SW480 (cell line): ENCODE measurements at regions not wholly inside any gene's neighbourhood (a gene's known extent, or its start where the extent isn't known, plus 50 kb on each side); places are given as distances from the start of the nearest gene placed in this dataset.
"Not testable (repeated sequence)": the region's sequence is repeated elsewhere in the genome, so short reads cannot be mapped to it uniquely, and the experiment has no call there.

ENCODE experiments used
- DNase-seq: peaks from one replicate; pipeline ENCODE4 v3.0.0-alpha.2; 2016; ENCODE audit warnings: low spot score

- no peak for DNase-seq
These were observed 397.6 kb downstream of the LIG4 start for GRCh38 chr13:107817647-107818287.

DNA sequence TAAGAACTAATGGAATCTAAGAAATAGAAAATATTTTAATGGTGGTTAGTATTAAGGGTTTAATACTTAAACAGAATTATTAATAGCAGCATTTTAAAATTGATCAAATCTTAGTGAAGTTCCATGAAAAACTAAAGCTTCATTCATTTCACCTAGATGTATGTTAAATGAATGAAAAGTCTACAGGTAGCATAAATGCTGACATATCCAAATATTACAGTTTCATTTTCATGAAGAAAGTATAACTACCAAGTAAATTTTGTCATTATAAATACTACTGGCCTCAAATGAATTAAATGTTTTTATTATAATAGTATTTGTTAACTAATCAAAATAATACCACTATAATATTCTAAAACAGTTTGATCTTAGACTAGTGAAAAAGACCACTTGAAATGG lies 403.3 kb downstream of the LIG4 start:
- no peak for DNase-seq

DNA sequence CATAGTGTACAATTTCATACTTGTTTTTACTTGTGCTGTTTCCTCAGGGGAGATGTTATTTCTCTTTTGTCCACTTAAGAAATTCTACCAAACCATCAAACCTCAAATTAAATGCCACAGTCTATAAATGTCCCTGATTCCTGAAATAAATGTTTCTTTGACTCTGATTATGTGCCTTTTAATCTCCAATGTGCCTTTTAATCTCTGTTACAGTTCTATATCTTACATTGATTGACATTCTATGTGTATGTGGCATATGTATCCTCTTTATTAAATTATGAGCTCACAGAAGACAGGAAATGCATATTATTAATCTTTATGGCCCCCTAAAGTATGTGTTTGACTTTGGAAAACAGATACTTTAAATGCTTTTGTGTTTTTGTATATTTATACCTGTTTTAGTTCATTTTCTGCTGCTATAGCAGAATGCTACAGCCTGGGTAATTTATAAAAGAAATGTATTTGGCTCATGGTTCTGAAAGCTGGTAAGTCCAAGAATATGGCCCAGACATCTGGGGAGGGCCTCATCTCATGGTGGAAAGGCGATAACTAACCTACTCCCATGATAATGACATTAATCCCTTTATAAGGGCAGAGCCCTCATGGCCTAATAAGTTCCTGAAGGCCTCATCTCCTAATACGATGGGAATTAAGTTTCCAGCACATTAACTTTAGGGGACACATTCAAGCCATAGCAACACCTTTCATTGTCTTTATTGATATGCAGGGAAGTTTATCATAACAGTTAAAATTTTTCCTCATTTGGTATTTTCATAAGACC lies 403.9 kb downstream of the LIG4 start:
- no peak for DNase-seq

DNA sequence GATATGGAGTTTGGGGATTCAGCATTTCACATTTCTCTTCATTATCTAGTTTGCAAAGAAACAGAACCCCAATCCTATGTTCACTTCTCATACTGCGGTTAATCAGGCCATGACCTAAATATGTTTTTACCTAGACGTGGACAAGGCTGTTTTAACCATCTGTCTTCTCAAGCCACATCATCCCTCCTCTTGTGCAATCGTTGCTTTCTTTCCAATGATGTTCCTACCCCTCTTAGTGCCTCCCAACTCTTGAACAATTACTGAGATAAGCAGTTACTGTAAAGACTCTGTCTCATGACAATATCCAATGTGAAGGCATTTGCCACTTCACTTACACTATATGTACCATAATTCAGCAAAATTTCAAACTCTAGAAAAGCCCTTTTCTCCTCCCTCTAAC lies 406.2 kb downstream of the LIG4 start:
- DNase-seq, result no peak

DNA sequence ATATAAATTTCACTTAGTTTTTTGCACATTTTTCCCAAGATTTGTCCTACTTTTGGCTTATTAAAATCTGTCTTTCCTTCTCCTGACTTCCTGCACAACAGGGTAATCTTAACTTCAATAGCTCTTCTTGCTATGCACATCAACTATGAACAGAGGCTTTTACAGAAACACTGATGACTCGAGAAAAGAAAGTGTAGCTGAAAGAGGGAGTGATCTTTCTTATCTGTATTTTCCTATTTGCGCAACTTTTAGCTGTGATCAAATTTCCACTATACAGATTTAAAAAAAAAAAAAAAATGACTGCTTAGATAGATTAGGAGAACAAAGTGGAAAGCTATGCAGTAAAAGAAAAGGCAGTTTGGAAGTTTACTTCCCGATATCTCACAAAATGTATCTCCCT lies 406.9 kb downstream of the LIG4 start:
- DNase-seq, result no peak

- no peak for DNase-seq
These were observed 407.8 kb downstream of the LIG4 start for GRCh38 chr13:107807306-107808073.

DNA sequence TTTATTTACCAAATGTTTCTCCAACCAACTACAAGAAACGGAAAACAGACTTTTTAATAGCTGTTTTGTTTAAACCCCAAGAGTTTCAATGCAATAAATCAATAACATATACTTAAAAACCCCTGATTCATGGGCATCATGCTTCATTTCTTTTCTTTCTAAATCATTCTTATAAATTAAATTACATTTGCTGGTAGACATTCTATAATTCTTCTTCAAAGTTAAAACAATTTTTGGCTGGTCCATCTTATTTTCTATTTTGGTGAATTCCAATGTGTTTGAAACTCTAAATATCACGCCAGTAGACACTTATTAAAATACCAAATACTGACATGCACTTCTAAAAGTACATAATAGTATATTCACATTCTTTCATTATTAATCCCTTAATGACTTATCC lies 408.6 kb downstream of the LIG4 start:
- no peak for DNase-seq

GRCh38 chr13:107803822-107804495 lies 411.4 kb downstream of the LIG4 start:
- no peak for DNase-seq

DNA sequence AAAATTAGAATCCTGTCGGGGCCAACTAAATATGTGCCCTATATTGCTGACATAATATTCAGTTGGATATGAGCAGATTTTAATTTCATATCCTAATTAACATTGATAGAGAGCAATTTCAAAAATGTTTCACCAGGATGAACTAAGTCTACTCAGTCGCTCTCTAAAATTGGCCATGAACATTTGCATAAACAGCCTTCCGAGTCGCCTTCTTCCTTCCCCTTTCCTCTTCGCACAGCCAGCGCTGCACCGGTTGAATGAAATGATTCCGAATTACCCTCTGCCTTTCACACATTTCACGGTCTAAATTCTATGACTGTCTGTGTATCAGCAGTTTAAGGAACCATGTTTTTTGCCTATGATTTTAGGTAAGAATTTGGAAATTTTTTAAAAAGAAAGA lies 413.7 kb downstream of the LIG4 start:
- DNase-seq, result no peak

- no peak for DNase-seq
These were observed 416.3 kb downstream of the LIG4 start for GRCh38 chr13:107799001-107799400.

- no peak for DNase-seq
These were observed 424.9 kb downstream of the LIG4 start for GRCh38 chr13:107790397-107790796.

DNA sequence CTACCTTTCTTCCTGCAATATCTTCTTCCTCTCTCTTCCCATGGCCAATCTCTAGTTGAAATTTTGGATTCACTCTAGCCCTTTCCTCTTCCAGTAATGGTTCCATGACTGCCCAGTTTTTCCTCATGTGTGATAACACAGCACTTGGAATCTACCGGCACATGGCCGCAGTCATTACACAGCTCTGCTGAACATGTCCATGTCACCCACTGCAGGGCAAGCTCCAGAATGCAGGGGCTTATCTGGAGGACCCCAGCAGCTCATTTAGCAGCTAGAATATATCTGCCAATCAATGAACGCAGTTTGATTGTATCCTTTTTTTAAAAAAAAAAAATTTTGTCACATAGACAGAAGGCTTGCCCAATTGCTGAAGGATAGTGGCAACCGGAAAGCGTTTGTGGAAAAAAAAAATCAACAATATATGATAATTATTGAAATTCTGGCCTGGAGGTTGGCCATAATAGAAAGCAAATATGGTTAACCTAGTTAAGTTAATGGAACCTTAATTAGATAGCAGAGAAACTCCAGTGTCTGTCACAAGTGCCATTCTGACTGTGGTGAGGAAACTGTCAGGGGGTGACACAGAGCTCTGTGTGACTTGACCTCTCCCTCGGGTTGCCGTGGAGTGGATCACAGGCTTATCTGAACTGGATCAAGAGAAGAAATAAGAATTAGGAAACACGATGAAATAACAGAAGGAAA lies 426.7 kb downstream of the LIG4 start:
- DNase-seq, result no peak

- not testable (repeated sequence) for DNase-seq
These were observed 432.7 kb downstream of the LIG4 start for GRCh38 chr13:107782646-107783045.

DNA sequence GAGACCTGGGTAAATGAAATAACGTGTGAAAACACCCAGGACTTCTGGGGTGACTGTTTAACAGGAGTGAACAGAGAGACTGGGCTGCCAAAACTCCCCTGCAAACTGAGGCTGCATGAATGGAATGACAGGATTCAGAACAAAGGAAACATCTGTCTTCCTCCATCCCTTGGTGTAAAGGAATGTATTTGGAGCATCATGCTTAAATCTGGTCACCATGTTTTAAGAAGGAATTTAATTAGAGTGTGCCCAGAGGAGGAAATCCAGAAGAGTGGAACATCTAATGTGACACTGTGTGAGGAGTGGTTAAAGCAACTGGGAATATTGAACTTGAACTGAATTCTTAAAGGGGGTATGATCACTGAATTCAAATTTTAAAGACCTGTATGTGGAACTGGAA lies 437.2 kb downstream of the LIG4 start:
- no peak for DNase-seq

DNA sequence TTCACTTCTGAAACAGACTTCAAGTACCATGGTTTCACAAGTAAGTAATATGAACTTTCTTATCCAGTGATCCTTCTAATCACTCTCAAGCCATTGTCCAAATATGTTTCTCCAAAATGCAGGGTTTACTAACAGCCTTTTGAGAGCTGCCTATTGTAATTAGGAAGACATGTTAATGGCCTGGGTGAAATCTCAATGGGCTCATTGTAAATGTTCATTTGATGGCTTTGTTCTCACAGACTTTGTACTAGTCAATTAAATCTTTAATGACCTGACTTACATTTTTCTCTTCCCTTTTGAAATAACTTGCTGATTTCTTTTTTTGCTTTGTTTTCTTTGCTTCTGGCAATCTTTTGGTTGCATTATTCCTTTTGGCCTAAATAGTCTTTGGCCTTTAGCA lies 444.8 kb downstream of the LIG4 start:
- no peak for DNase-seq

DNA sequence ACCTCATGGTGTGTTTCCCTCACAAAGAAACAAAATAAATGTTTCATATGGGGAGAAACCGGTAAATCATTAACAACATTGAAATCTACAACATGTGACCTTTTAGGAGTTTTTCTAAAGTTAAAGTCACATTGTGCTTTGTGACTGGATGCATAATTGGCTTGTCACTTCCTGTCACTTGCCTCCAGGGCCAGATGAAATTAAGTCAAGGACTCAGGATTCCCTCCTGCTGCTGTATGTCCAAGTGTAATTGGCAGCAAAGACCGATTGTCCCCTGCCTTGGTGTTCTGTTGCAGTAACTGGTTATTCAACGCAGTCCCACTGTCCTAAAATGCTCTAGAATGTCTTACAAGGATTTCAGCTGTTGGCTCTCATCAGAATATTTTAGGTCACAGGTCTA lies 448.2 kb downstream of the LIG4 start:
- no peak for DNase-seq

DNA sequence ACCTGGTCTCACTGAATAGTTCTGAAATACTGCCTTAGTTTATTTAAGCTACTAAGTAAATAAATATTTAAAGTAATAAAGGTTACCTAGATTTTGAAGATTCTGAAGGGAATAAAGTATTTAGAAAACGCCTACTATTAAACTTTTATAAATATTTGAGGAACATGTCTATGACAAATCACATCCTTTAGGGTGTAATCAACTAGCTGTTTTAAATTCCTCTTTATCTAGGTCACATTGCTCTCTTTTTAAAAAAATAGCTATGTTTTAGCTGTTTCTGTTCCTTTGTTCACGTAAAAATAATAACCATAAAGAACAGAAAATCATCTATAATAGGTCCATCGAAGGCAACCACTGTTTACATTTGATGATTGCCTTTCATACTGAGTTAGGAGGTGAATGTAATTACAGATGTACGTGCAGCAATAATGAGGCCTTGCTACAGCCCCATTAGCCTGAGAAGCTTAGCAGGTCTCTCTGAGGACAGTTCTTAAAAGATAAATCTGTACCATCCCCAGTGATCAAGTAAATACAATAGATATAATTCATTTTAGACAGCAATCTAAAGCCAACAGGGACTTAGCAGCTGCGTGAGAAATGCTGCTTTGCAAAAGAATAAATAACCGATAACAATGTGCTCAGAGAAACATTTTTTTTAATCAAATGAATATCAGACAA lies 449.5 kb downstream of the LIG4 start:
- no peak for DNase-seq

GRCh38 chr13:107764046-107764445 lies 451.3 kb downstream of the LIG4 start:
- DNase-seq, result no peak

DNA sequence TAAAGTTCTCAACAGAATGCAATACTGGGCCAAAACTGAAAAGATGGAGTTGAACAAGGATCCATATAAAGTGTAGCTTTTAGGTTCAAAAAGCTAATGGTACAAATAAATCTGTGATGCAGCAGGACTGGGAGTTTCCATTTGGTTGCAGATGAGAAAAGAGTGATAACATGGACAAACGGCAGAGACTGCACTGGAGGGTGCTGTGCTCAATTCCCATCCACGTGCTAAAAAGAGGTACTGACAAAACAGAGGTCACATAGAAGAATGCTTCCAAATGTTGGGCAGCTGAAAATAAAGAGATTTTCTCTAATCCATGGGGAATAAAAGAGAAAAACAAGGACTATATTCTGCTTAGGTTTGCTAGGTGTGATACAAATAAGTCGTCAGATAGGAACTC lies 461.6 kb downstream of the LIG4 start:
- no peak for DNase-seq

DNA sequence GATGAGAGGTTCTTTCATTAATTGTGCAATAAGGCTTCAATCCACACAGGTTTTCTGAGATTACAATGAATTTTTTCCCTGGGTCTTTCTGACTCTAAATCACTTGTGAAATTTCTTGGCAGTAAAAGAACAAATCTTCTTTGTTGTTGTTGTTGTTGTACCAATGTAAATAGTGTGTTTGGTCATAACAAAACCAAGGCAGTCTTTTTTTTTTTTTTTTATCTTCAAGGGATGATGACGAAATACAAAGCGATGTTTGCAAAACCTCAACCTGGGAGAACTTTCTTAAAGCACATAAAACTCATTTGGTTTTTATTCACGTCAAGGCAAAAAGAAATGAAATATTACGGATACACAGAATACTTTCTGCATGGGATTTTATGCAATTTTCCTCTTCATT lies 462.0 kb downstream of the LIG4 start:
- no peak for DNase-seq

DNA sequence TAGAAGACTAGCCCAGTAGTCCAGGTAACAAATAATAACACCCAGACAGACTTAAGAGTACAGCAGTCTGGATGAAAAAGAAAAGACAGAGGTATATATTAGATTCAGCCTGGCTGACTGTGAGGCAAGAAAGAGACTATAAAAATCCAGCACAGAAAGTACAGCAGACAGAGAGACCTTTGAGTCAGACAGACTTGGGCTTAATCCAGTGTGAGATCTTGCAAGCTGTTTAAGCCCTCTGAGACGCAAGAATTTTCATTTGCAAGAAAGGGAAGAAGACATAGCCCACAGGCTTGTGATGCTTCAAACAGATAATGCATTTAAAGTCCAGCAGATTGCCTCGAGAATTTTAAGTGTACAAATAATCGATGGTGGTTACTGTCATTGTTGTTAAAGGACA lies 471.4 kb downstream of the LIG4 start:
- DNase-seq, result no peak
